Testis (tissue), 2 donors: ENCODE measurements at regions not wholly inside any gene's neighbourhood (a gene's known extent, or its start where the extent isn't known, plus 50 kb on each side); places are given as distances from the start of the nearest gene placed in this dataset.

ENCODE experiments used
- DNase-seq: peaks from one replicate; pipeline ENCODE4 v3.0.0-alpha.2; 2019
- H3K27ac ChIP-seq, 2 donors: fragments of 200-600 bp; sonication (generic); one replicate each; pipeline ENCODE4 v1.5.1; 2019
- H3K27me3 ChIP-seq: fragments of 200-600 bp; sonication (generic); one replicate; pipeline ENCODE4 v1.5.1; 2019
- H3K36me3 ChIP-seq: fragments of 200-600 bp; sonication (generic); one replicate; pipeline ENCODE4 v1.5.1; 2017; ENCODE audit warnings: low read depth; ENCODE audit errors: missing control alignments
- H3K4me1 ChIP-seq: fragments of 200-600 bp; sonication (generic); one replicate; pipeline ENCODE4 v1.5.1; 2019
- H3K4me3 ChIP-seq, 2 donors: fragments of 200-600 bp; sonication (generic); one replicate each; pipeline ENCODE4 v1.5.1; 2017 to 2019
- H3K9me3 ChIP-seq: fragments of 200-600 bp; sonication (generic); one replicate; pipeline ENCODE4 v1.5.1; 2017
- POLR2A ChIP-seq: fragments of 450-650 bp; IDR thresholded peaks from one replicate; pipeline ENCODE4 v1.6.1; 2017; ENCODE audit warnings: antibody characterized with exemption, mild to moderate bottlenecking, moderate library complexity
- WGBS, 2 donors: methylation state at CpG; one replicate each; pipeline ENCODE4 v1.1.5; 2018; 5-methylcytosine and 5-hydroxymethylcytosine counted together
- intact Hi-C: fragments of 100-400 bp; cut with DNase I; formaldehyde crosslinking; loops from one replicate; pipeline ENCODE4 v1.15.1; 2023; ENCODE audit warnings: low total_unique reads
- TF ChIP-seq, protein P1 (sequence below), 3 experiments: fragments of 450-650 bp in 2 of 3; fragments of 200-600 bp in 1 of 3; sonication (generic) in 1 of 3; IDR thresholded peaks; one replicate each; pipeline ENCODE4 v1.5.1; 2016 to 2019; ENCODE audit warnings: antibody characterized with exemption in 3 of 3, mild to moderate bottlenecking in 2 of 3, moderate library complexity in 1 of 3

DNA sequence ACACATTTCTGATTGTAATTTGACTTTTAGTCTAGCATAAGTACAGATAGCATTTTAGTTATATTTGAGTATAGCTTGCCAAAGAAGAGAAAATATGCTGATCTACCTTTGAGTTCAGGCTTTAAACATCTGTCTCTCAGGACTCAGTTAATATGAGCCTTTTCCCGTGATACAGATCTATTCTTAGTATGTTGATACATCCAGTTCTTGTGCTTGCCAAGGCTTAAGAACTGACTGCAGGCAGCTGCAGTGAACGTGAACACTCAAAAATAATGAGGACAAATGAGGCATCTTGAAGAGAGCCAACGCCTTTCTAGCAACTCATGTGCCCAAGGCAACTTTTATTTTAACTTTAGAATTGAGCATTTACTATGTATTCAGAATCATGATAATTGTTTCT, 325.5 kb downstream of the SI start:
- Histone ChIP-seq H3K27ac (no peak overlapping the region), H3K9me3 (no peaks in the 10 kb centered on the region), H3K4me1 (no peaks in the 10 kb centered on the region), H3K27me3 (no peaks in the 10 kb centered on the region), H3K4me3 (no peak overlapping the region), H3K36me3 (no peaks in the 10 kb centered on the region)
- intact Hi-C loops: no loop called here
- no peak for DNase-seq
- no peak for TF ChIP-seq POLR2A
- TF ChIP-seq, protein P1, sequence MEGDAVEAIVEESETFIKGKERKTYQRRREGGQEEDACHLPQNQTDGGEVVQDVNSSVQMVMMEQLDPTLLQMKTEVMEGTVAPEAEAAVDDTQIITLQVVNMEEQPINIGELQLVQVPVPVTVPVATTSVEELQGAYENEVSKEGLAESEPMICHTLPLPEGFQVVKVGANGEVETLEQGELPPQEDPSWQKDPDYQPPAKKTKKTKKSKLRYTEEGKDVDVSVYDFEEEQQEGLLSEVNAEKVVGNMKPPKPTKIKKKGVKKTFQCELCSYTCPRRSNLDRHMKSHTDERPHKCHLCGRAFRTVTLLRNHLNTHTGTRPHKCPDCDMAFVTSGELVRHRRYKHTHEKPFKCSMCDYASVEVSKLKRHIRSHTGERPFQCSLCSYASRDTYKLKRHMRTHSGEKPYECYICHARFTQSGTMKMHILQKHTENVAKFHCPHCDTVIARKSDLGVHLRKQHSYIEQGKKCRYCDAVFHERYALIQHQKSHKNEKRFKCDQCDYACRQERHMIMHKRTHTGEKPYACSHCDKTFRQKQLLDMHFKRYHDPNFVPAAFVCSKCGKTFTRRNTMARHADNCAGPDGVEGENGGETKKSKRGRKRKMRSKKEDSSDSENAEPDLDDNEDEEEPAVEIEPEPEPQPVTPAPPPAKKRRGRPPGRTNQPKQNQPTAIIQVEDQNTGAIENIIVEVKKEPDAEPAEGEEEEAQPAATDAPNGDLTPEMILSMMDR (IDR thresholded peaks at IDR 0.05): no peak
- WGBS, 2 donors: 37 to 56% methylated on average over 3 of the region's 3 CpGs

DNA sequence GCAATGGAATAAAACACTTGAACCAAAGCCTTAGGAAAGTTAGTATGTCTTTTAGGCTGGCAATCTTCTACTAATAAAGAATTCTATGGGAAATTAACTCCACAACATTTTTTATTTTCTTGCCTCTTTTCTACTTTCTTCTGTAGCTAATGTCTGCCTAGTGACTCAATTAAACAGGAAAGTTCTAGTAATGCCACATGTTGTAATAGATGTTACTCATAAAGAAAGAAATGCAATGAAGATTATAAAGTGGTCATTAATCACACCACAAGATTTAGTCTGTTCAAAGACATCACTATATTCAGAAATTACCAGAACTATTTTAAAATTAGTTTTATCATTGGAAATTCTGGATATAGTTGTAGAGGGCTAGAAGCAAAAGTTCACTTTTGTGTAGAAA, 329.7 kb downstream of the SI start:
- Histone ChIP-seq H3K4me1 (no peaks in the 10 kb centered on the region), H3K27me3 (no peaks in the 10 kb centered on the region), H3K36me3 (no peaks in the 10 kb centered on the region), H3K4me3 (no peak overlapping the region), H3K9me3 (no peaks in the 10 kb centered on the region), H3K27ac (no peak overlapping the region)
- TF ChIP-seq POLR2A: no peak
- TF ChIP-seq, protein P1 (IDR thresholded peaks at IDR 0.05): no peak
- DNase-seq: no peak
- intact Hi-C loops: no loop called here

DNA sequence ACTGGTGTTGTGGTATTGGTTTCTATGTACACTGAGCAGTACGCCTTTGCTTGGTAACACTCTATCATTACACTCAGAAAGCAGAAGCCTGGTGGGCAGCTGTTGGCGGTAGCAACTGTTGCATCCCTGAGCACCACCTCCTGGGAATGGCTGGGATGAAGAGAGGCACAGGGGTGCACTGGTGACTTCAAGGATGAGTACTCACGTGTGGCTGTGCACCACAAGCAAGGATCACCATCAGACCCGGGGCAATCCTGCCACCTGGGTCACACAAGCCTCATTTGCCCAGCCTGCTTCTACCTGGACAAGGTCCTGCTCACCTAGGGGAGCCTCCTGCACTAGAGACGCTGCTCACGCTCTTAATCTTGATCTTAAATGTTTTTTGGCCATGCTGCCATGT, 336.4 kb downstream of the SI start:
- no peak overlapping the region for H3K4me3 ChIP-seq
- DNase-seq: no peak
- no peaks in the 10 kb centered on the region for H3K9me3 ChIP-seq
- no peak overlapping the region for H3K27ac ChIP-seq
- no peaks in the 10 kb centered on the region for H3K27me3 ChIP-seq
- 92 to 97% methylated on average over 6 of the region's 6 CpGs for WGBS, 2 donors
- intact Hi-C loops: no loop called here
- no peaks in the 10 kb centered on the region for H3K36me3 ChIP-seq
- no peak for TF ChIP-seq POLR2A
- TF ChIP-seq, protein P1 (IDR thresholded peaks at IDR 0.05): no peak
- H3K4me1 ChIP-seq: no peaks in the 10 kb centered on the region

DNA sequence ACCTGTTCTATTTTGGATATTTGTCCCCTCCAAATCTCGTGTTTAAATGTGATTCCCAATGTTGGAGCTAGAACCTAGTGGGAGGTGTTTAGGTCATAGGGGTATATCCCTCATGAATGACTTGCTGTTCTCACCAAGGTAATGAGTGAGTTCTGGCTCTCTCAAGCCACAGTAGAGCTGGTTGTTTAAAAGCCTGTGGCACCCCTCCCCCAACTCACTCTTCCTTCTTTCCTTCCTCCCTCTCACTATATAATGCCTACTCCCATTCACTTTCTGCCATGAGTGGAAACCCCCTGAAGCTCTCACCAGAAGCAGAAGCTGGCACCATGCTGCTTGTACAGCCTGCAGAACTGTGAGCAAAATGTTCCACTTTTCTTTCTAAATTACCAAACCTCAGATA, 341.1 kb downstream of the SI start:
- TF ChIP-seq POLR2A: no peak
- TF ChIP-seq, protein P1 (IDR thresholded peaks at IDR 0.05): no peak
- Histone ChIP-seq H3K36me3 (no peaks in the 10 kb centered on the region), H3K9me3 (no peaks in the 10 kb centered on the region), H3K4me3 (no peak overlapping the region), H3K27ac (no peak overlapping the region), H3K27me3 (no peaks in the 10 kb centered on the region), H3K4me1 (no peaks in the 10 kb centered on the region)
- 80 to 89% methylated on average over 1 of the region's 1 CpG for WGBS, 2 donors
- DNase-seq: no peak
- intact Hi-C loops: no loop called here

DNA sequence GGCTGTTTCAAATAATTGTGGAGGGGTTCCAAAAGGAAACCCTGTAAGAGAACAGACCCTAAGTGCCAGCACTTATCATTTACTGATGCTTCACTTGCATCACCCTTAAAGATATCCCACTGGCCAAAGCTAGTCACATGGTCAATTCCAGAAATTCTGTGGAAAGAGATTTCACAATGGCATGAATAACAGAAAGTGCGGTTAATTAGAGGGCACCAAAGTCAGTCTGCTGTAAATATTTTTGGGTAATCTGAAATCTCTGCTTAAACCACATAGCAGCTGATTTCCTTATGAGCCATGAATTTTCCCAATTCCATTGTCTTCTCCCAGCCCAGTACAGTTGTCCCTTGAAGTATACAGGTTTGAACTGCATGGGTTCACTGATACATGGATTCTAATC, 346.1 kb downstream of the SI start:
- intact Hi-C loops: no loop called here
- 97 to 100% methylated on average over 1 of the region's 1 CpG for WGBS, 2 donors
- Histone ChIP-seq H3K27ac (no peak overlapping the region), H3K9me3 (no peaks in the 10 kb centered on the region), H3K4me3 (no peak overlapping the region), H3K4me1 (no peaks in the 10 kb centered on the region), H3K27me3 (no peaks in the 10 kb centered on the region), H3K36me3 (no peaks in the 10 kb centered on the region)
- TF ChIP-seq, protein P1 (IDR thresholded peaks at IDR 0.05): no peak
- TF ChIP-seq POLR2A: no peak
- no peak for DNase-seq
